DOHH2 (cell line): ENCODE measurements at regions not wholly inside any gene's neighbourhood (a gene's known extent, or its start where the extent isn't known, plus 50 kb on each side); places are given as distances from the start of the nearest gene placed in this dataset.

Experiments used
- EZH2phosphoT487 ChIP-seq: fragments of 200-600 bp; sonication (generic); IDR thresholded peaks from 2 replicates; pipeline ENCODE4 v1.6.1; 2017; ENCODE audit warnings: borderline replicate concordance, mild to moderate bottlenecking, antibody characterized with exemption, low read length, moderate library complexity, mixed read lengths
- TF ChIP-seq, protein P1 (sequence below): fragments of 200-600 bp; sonication (generic); IDR thresholded peaks from one replicate; pipeline ENCODE4 v1.5.1; 2014; ENCODE audit warnings: antibody characterized with exemption, mild to moderate bottlenecking, low read depth, low read length; ENCODE audit not compliant: poor library complexity, severe bottlenecking

DNA sequence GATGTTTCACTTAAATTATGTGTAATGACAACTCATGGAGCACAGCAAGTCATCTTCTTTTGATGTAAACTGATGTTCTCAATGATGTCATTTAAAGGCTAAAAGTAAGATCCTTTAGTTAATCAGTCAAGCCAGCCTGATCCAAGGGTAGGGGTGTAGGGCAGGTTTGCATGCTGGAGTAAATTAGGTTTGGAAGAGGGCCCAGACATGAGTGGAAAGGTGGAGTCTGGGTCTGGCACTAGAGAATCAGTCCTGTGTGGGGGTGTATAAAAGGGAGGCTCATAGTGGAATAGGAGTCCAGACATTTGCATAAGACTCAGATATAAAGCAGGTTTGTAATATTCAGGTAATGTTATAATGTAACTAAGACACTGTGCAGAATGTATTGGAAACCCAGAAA, 88.8 kb upstream of the NYAP2 start:
- TF ChIP-seq, protein P1, sequence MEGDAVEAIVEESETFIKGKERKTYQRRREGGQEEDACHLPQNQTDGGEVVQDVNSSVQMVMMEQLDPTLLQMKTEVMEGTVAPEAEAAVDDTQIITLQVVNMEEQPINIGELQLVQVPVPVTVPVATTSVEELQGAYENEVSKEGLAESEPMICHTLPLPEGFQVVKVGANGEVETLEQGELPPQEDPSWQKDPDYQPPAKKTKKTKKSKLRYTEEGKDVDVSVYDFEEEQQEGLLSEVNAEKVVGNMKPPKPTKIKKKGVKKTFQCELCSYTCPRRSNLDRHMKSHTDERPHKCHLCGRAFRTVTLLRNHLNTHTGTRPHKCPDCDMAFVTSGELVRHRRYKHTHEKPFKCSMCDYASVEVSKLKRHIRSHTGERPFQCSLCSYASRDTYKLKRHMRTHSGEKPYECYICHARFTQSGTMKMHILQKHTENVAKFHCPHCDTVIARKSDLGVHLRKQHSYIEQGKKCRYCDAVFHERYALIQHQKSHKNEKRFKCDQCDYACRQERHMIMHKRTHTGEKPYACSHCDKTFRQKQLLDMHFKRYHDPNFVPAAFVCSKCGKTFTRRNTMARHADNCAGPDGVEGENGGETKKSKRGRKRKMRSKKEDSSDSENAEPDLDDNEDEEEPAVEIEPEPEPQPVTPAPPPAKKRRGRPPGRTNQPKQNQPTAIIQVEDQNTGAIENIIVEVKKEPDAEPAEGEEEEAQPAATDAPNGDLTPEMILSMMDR = no peak
- TF ChIP-seq EZH2phosphoT487 = no peak
